GM21529 (cell line): ENCODE measurements at regions not wholly inside any gene's neighbourhood (a gene's known extent, or its start where the extent isn't known, plus 50 kb on each side); places are given as distances from the start of the nearest gene placed in this dataset.
"Not testable (repeated sequence)": the region's sequence is repeated elsewhere in the genome, so short reads cannot be mapped to it uniquely, and the experiment has no call there.

Experiments used
- ATAC-seq: cut with Tn5 transposase; IDR thresholded peaks from one replicate; pipeline ENCODE4 v1.9.1; 2021; ENCODE audit not compliant: unreplicated experiment

GRCh38 chr10:64283621-64284020 is 762.4 kb downstream of the REEP3 start:
- no peak for ATAC-seq

- no peak for ATAC-seq
These were observed 765.3 kb downstream of the REEP3 start for GRCh38 chr10:64286533-64286932.

GRCh38 chr10:64288404-64288803 is 767.2 kb downstream of the REEP3 start:
- ATAC-seq = no peak

- ATAC-seq = no peak
These were observed 782.4 kb downstream of the REEP3 start for GRCh38 chr10:64303566-64303965.

GRCh38 chr10:64306729-64307327 is 785.6 kb downstream of the REEP3 start:
- no peak for ATAC-seq

GRCh38 chr10:64312876-64313275 is 791.7 kb downstream of the REEP3 start:
- ATAC-seq = no peak

GRCh38 chr10:64313967-64314366 is 792.8 kb downstream of the REEP3 start:
- ATAC-seq = no peak

- ATAC-seq = no peak
These were observed 795.2 kb downstream of the REEP3 start for GRCh38 chr10:64316416-64316815.

GRCh38 chr10:64316833-64317232 is 795.6 kb downstream of the REEP3 start:
- no peak for ATAC-seq

- no peak for ATAC-seq
These were observed 799.2 kb downstream of the REEP3 start for GRCh38 chr10:64320448-64320847.

- no peak for ATAC-seq
These were observed 808.3 kb downstream of the REEP3 start for GRCh38 chr10:64329510-64329909.

- no peak for ATAC-seq
These were observed 811.4 kb downstream of the REEP3 start for GRCh38 chr10:64332551-64332950.

GRCh38 chr10:64334084-64334483 is 812.9 kb downstream of the REEP3 start:
- no peak for ATAC-seq

- no peak for ATAC-seq
These were observed 823.0 kb downstream of the REEP3 start for GRCh38 chr10:64344211-64344610.

GRCh38 chr10:64345856-64346255 is 824.7 kb downstream of the REEP3 start:
- ATAC-seq = no peak

- ATAC-seq = no peak
These were observed 825.2 kb downstream of the REEP3 start for GRCh38 chr10:64346389-64346788.

- ATAC-seq = no peak
These were observed 829.5 kb downstream of the REEP3 start for GRCh38 chr10:64350665-64351064.

- no peak for ATAC-seq
These were observed 837.7 kb downstream of the REEP3 start for GRCh38 chr10:64358907-64359306.

GRCh38 chr10:64360240-64360639 is 839.0 kb downstream of the REEP3 start:
- not testable (repeated sequence) for ATAC-seq

- no peak for ATAC-seq
These were observed 842.5 kb downstream of the REEP3 start for GRCh38 chr10:64363687-64364086.

GRCh38 chr10:64365663-64366062 is 844.5 kb downstream of the REEP3 start:
- ATAC-seq = no peak

GRCh38 chr10:64368298-64368697 is 847.1 kb downstream of the REEP3 start:
- ATAC-seq = no peak
